IMR-90 (cell line): ENCODE measurements at regions not wholly inside any gene's neighbourhood (a gene's known extent, or its start where the extent isn't known, plus 50 kb on each side); places are given as distances from the start of the nearest gene placed in this dataset.

Experiments used
- ATAC-seq: fragments of 200-7000 bp; cut with Tn5 transposase; 2 replicates; pipeline ENCODE4 v1.9.1; 2020; ENCODE audit warnings: low read depth, mild to moderate bottlenecking, moderate library complexity
- BruUV-seq: library from RNA; stranded (reverse); fragments of 400-500 nt; replicated peaks from 2 replicates; lab custom pipeline; 2021; lab: Mats Ljungman, UMichigan
- CTCF ChIA-PET: fragments of 300-600 bp; formaldehyde crosslinking; extraction: SDS; loops from one replicate; lab custom pipeline; 2021; ENCODE audit warnings: antibody characterized with exemption; lab: Yijun Ruan, JAX
- POLR2A ChIA-PET: fragments of 300-600 bp; sonication (Branson Sonifier 250); formaldehyde crosslinking; loops from one replicate; lab custom pipeline; 2022; ENCODE audit warnings: antibody characterized with exemption; ENCODE audit not compliant: unreplicated experiment; lab: Charles Lee
- DNase-seq: peaks from one replicate; pipeline ENCODE4 v3.0.0; 2013
- H2AFZ ChIP-seq: replicated peaks from 2 replicates; pipeline ENCODE3; 2013; ENCODE audit warnings: low read length, mild to moderate bottlenecking; ENCODE audit not compliant: poor library complexity
- H2AK5ac ChIP-seq: 2 replicates; pipeline ENCODE4 v1.6.1; 2013; ENCODE audit warnings: low read depth, low read length, inconsistent platforms
- H2AK9ac ChIP-seq: replicated peaks from 2 replicates; pipeline ENCODE3; 2013; ENCODE audit warnings: mild to moderate bottlenecking, low read depth, low read length, moderate library complexity; ENCODE audit not compliant: poor library complexity
- H2BK120ac ChIP-seq: 2 replicates; pipeline ENCODE4 v1.6.1; 2013; ENCODE audit warnings: low read depth, low read length, inconsistent platforms
- H2BK15ac ChIP-seq: 3 replicates; pipeline ENCODE4 v1.6.1; 2013; ENCODE audit warnings: low read depth, low read length, inconsistent platforms
- H2BK20ac ChIP-seq: 2 replicates; pipeline ENCODE4 v1.6.1; 2013; ENCODE audit warnings: low read depth, mild to moderate bottlenecking, inconsistent platforms, low read length, moderate library complexity
- H2BK5ac ChIP-seq: 2 replicates; pipeline ENCODE4 v1.6.1; 2013; ENCODE audit warnings: mild to moderate bottlenecking, low read depth, low read length, inconsistent platforms; ENCODE audit not compliant: poor library complexity, severe bottlenecking
- H3K14ac ChIP-seq: replicated peaks from 2 replicates; pipeline ENCODE4 v1.6.1; 2013; ENCODE audit warnings: low read depth, low read length, inconsistent platforms
- H3K18ac ChIP-seq: 2 replicates; pipeline ENCODE4 v1.6.1; 2013; ENCODE audit warnings: low read depth, low read length, control low read depth
- H3K23ac ChIP-seq: 2 replicates; pipeline ENCODE4 v1.6.1; 2013; ENCODE audit warnings: low read depth, low read length, inconsistent platforms
- H3K27ac ChIP-seq: 2 replicates; pipeline ENCODE4 v1.5.1; 2013; ENCODE audit warnings: mild to moderate bottlenecking, control low read depth, low read length; ENCODE audit not compliant: insufficient read depth
- H3K27me3 ChIP-seq: 2 replicates; pipeline ENCODE4 v1.6.1; 2013; ENCODE audit warnings: low read length; ENCODE audit not compliant: control insufficient read depth, insufficient read depth
- H3K36me3 ChIP-seq: 2 replicates; pipeline ENCODE4 v1.6.1; 2013; ENCODE audit warnings: low read length, mixed read lengths; ENCODE audit not compliant: control insufficient read depth, insufficient read depth
- H3K4ac ChIP-seq: 2 replicates; pipeline ENCODE4 v1.6.1; 2013; ENCODE audit warnings: low read depth, low read length, inconsistent platforms
- H3K4me1 ChIP-seq: 2 replicates; pipeline ENCODE4 v1.6.1; 2013; ENCODE audit warnings: low read length, mixed read lengths; ENCODE audit not compliant: control insufficient read depth, insufficient read depth
- H3K4me2 ChIP-seq: 2 replicates; pipeline ENCODE4 v1.6.1; 2013; ENCODE audit warnings: low read depth, mild to moderate bottlenecking, control low read depth, low read length, moderate library complexity
- H3K4me3 ChIP-seq: 2 replicates; pipeline ENCODE4 v1.5.1; 2013; ENCODE audit warnings: low read depth, mild to moderate bottlenecking, control low read depth, low read length, moderate library complexity; ENCODE audit not compliant: insufficient read depth
- H3K56ac ChIP-seq: 2 replicates; pipeline ENCODE4 v1.6.1; 2013; ENCODE audit warnings: low read length, inconsistent platforms; ENCODE audit not compliant: insufficient read depth; ENCODE audit errors: extremely low read depth
- H3K79me1 ChIP-seq, 2 experiments: 2 replicates each; pipeline ENCODE4 v1.6.1; 2013; ENCODE audit warnings: low read length in 2 of 2, inconsistent platforms in 1 of 2, low read depth in 1 of 2
- H3K9ac ChIP-seq: 2 replicates; pipeline ENCODE4 v1.6.1; 2013; ENCODE audit warnings: low read depth, low read length, control low read depth
- H3K9me1 ChIP-seq: 2 replicates; pipeline ENCODE4 v1.6.1; 2013; ENCODE audit warnings: low read length, inconsistent platforms; ENCODE audit not compliant: insufficient read depth
- H3K9me3 ChIP-seq: 2 replicates; pipeline ENCODE4 v1.6.1; 2013; ENCODE audit warnings: low read length; ENCODE audit not compliant: control insufficient read depth, insufficient read depth
- H4K20me1 ChIP-seq: 2 replicates; pipeline ENCODE4 v1.6.1; 2013; ENCODE audit warnings: low read length, inconsistent platforms; ENCODE audit not compliant: insufficient read depth
- H4K5ac ChIP-seq: 2 replicates; pipeline ENCODE4 v1.6.1; 2013; ENCODE audit warnings: mild to moderate bottlenecking, low read depth, low read length, control low read depth
- H4K8ac ChIP-seq, 2 experiments: 2 replicates each; pipeline ENCODE4 v1.6.1; 2013; ENCODE audit warnings: low read depth in 2 of 2, low read length in 2 of 2, control low read depth in 1 of 2, inconsistent platforms in 1 of 2
- H4K91ac ChIP-seq: 2 replicates; pipeline ENCODE4 v1.6.1; 2013; ENCODE audit warnings: low read depth, low read length, inconsistent platforms; ENCODE audit not compliant: insufficient read depth
- CEBPB ChIP-seq: IDR thresholded peaks from 2 replicates; pipeline ENCODE4 v1.6.1; 2012; ENCODE audit warnings: low read depth, low read length, improper control_type of control experiment
- CHD1 ChIP-seq: IDR thresholded peaks from 2 replicates; pipeline ENCODE4 v1.6.1; 2012; ENCODE audit warnings: low read depth, low read length, improper control_type of control experiment
- ELK1 ChIP-seq: fragments of 150-350 bp; IDR thresholded peaks from 2 replicates; pipeline ENCODE4 v1.6.1; 2016; ENCODE audit warnings: low read depth, mild to moderate bottlenecking, low read length, moderate library complexity, borderline replicate concordance
- MAZ ChIP-seq: IDR thresholded peaks from 2 replicates; pipeline ENCODE4 v1.6.1; 2012; ENCODE audit warnings: low read depth, mild to moderate bottlenecking, low read length, improper control_type of control experiment, moderate library complexity, borderline replicate concordance
- MXI1 ChIP-seq: IDR thresholded peaks from 2 replicates; pipeline ENCODE4 v1.6.1; 2012; ENCODE audit warnings: low read depth, mild to moderate bottlenecking, low read length, moderate library complexity, borderline replicate concordance
- RAD21 ChIP-seq: IDR thresholded peaks from 2 replicates; pipeline ENCODE4 v1.6.1; 2012; ENCODE audit warnings: low read length, improper control_type of control experiment
- RCOR1 ChIP-seq: IDR thresholded peaks from 2 replicates; pipeline ENCODE4 v1.6.1; 2012; ENCODE audit warnings: mild to moderate bottlenecking, low read length, improper control_type of control experiment; ENCODE audit not compliant: insufficient replicate concordance
- SMC3 ChIP-seq: fragments of 150-350 bp; IDR thresholded peaks from 2 replicates; pipeline ENCODE4 v1.6.1; 2016; ENCODE audit warnings: low read depth, mild to moderate bottlenecking, antibody characterized with exemption, low read length, moderate library complexity
- USF2 ChIP-seq: fragments of 150-350 bp; IDR thresholded peaks from 2 replicates; pipeline ENCODE4 v1.6.1; 2017; ENCODE audit warnings: mild to moderate bottlenecking, antibody characterized with exemption, low read length, low read depth
- WGBS, 2 experiments: methylation state at CpG; one replicate each; pipeline versions ENCODE4 v1.1.5 to v1.1.7; 2013; ENCODE audit warnings: missing lambda C conversion rate in 2 of 2; ENCODE audit not compliant: insufficient read length in 1 of 2; ENCODE audit errors: extremely low coverage in 2 of 2; 5-methylcytosine and 5-hydroxymethylcytosine counted together
- dilution Hi-C: fragments of 300-500 bp; cut with HindIII; formaldehyde crosslinking; loops from one replicate; pipeline ENCODE4 v1.14.3; 2018; ENCODE audit warnings: low sequenced_read_pairs; ENCODE audit not compliant: unreplicated experiment
- in situ Hi-C: fragments of 300-500 bp; cut with MboI; formaldehyde crosslinking; loops from 3 replicates; pipeline ENCODE4 v1.14.3; 2019; ENCODE audit warnings: low sequenced_read_pairs, inconsistent platforms, mixed read lengths
- intact Hi-C: fragments of 100-400 bp; cut with micrococcal nuclease; formaldehyde crosslinking; loops from 2 replicates; pipeline ENCODE4 v1.10.0; 2022

GRCh38 chr6:135586844-135587243 is 89.3 kb upstream of the AHI1 start:
- no peak overlapping the region for H3K23ac ChIP-seq
- no peak overlapping the region for H3K4me2 ChIP-seq
- in situ Hi-C loops (no loop called here), dilution Hi-C loops (no loop called here), intact Hi-C loops (no loop called here)
- no peak for ATAC-seq
- no peak overlapping the region for H2BK5ac ChIP-seq
- no peak overlapping the region for H3K14ac ChIP-seq
- H3K9ac ChIP-seq = no peak overlapping the region
- no peak overlapping the region for H2BK15ac ChIP-seq
- H3K9me1 ChIP-seq = peaks cover 3% of the 10 kb centered on the region; the same call in 1 of the 2 replicates
- H4K5ac ChIP-seq = no peak overlapping the region
- H3K56ac ChIP-seq = no peak overlapping the region
- H4K8ac ChIP-seq = no peak overlapping the region
- DNase-seq = peak; percentile 47
- H2AFZ ChIP-seq = no peak overlapping the region
- no CpG with 5 or more reads among the region's 4 CpGs for whole genome bisulfite sequencing, 2 experiments
- TF ChIP-seq RCOR1 (no peak), CEBPB (no peak), CHD1 (no peak), USF2 (no peak), MAZ (no peak), MXI1 (no peak), RAD21 (no peak), ELK1 (no peak), SMC3 (no peak)
- H3K4me1 ChIP-seq = peaks cover 2% of the 10 kb centered on the region; the same call in 1 of the 2 replicates
- H3K27me3 ChIP-seq = no peaks in the 10 kb centered on the region
- H3K18ac ChIP-seq = no peak overlapping the region
- H2BK120ac ChIP-seq = no peak overlapping the region
- 0 out of 2 replicates have a peak, but pooled peaks cover 2% of the 10 kb centered on the region for H3K9me3 ChIP-seq
- H3K27ac ChIP-seq = no peak overlapping the region
- no peak overlapping the region for H2BK20ac ChIP-seq
- H3K4me3 ChIP-seq = no peak overlapping the region
- no peaks in the 10 kb centered on the region for H3K79me1 ChIP-seq
- H4K91ac ChIP-seq = no peak overlapping the region
- H3K4ac ChIP-seq = no peak overlapping the region
- no peak overlapping the region for H2AK5ac ChIP-seq
- ChIA-PET POLR2A (no interaction called here), CTCF (interaction anchor here (0.7 kb wide), 1 partner anchor 23 kb away, joined by 3 read pairs; no protein-coding TSS in a partner anchor)
- no TSS peak for BruUV-seq
- no peaks in the 10 kb centered on the region for H4K20me1 ChIP-seq
- no peaks in the 10 kb centered on the region for H3K36me3 ChIP-seq
- H2AK9ac ChIP-seq = no peak overlapping the region
